CD4-positive, alpha-beta T cell treated with Interferon alpha-2 for 1 hour (primary cell): ENCODE measurements at regions not wholly inside any gene's neighbourhood (a gene's known extent, or its start where the extent isn't known, plus 50 kb on each side); places are given as distances from the start of the nearest gene placed in this dataset.
"Not testable (repeated sequence)": the region's sequence is repeated elsewhere in the genome, so short reads cannot be mapped to it uniquely, and the experiment has no call there.

Source experiments
- DNase-seq, 2 donors: peaks; one replicate each; pipeline ENCODE4 v3.0.0-alpha.2; 2020 to 2022

DNA sequence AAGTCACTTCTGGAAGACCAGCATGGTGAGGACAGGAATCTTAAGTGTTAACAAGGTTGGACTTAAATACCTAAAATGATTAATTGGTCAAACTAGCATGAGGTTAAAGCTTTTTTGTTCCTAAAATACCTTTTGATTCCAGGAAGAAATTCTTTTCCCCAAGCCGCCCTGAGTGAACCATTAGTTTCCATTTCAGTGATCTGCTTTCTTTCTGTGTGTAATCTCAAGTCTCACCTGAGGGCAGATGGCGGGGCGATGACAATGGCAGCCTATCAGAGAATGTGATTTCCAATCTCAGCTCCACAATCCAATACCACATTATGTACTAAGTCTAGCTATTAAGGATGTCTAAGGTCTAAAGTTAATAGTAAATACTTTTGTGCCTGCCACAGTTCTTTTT is 390.9 kb upstream of the SGCG start:
- no peak for DNase-seq

DNA sequence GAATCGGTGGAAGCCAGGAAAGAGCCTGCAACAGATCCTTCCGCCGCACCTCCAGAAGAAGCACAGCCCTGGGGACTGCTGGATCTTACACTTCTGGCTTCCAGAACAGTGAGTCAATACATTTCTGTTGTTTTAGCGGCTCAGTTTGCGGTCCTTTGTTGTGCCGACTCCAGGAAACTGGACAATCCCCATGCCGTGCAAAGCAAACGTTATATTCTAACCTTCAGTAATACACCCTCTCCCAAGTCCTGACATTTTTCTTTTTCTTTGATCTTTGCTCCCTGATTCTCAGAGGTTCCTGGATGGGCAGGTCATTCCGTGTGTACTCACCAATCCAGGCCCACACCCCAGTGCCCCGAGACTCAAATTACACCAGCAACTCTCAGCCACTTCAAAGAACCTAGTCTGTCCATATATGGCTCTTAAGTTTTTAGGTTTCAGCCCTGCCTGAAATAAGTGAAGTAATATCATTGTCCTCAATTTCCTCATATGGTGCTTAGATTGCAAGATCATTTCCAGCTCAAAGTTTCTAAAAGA is 387.1 kb upstream of the SGCG start:
- no peak for DNase-seq

DNA sequence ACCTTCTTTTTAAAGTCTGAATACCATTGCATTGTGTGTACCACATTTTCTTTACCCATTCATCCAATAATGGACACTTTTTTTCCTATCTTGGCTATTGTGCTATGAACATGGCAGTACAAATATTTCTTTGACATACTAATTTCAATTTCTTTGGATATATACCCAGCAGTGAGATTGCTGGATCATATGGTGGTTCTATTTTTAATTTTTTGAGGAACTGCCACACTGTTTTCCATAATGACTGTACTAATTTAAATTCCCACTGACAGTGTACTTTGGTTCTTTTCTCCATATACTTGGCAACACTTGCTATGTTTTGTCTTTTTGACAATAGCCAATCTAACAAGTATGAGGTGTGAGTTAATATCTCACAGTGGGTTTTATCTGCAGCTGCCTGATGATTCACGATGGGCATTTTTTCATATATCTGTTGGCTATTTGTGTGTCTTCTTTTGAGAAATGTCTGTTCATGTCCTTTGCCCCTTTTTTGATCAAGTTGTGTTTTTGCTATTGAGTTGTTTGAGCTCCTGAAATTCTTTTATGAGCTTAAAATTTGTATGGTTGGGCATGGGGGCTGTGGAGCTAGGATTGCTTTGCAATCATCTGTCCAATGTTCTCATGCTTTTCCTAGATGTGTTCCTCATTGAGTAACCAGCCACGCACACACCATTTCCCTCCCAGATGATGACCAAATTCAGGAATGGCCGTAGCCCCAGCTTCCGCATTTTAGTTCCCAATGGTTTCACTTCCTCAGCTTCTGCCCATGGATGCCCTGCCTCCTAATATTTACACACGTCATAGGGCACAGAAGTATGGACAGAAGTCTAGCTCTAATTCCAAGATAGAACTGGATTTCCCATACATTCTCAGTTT is 380.0 kb upstream of the SGCG start:
- DNase-seq: peak; percentile 19 to 41

DNA sequence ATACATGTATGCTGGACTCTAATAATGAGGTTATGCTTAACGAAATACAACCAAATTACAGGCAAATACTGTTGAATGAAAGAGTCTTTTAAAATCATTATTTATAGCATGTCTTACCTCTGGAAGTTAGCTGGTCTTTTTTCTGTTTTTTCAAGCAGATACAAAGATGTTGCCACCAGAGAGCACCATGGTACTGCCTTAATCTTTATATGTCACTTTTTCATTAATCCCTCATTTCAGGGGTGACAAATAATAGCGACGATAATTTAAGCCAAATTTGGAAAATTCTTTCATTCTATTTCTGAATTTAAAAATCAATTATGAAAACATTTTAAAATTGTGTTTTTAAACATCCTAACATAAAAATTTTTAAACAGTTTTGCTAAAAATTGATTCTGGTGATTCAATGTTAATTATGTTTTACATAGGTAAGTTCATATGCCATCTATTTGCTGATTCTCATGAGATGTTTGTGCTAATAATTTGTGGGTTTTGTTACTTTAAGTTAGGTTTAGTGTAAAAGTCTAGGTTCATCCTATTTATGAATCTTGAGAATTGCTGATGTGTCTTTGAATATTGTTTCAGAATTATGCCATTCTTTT is 379.3 kb upstream of the SGCG start:
- no peak for DNase-seq

- DNase-seq: no peak
Observed at GRCh38 chr13:22812793-22813192, 368.0 kb upstream of the SGCG start.

DNA sequence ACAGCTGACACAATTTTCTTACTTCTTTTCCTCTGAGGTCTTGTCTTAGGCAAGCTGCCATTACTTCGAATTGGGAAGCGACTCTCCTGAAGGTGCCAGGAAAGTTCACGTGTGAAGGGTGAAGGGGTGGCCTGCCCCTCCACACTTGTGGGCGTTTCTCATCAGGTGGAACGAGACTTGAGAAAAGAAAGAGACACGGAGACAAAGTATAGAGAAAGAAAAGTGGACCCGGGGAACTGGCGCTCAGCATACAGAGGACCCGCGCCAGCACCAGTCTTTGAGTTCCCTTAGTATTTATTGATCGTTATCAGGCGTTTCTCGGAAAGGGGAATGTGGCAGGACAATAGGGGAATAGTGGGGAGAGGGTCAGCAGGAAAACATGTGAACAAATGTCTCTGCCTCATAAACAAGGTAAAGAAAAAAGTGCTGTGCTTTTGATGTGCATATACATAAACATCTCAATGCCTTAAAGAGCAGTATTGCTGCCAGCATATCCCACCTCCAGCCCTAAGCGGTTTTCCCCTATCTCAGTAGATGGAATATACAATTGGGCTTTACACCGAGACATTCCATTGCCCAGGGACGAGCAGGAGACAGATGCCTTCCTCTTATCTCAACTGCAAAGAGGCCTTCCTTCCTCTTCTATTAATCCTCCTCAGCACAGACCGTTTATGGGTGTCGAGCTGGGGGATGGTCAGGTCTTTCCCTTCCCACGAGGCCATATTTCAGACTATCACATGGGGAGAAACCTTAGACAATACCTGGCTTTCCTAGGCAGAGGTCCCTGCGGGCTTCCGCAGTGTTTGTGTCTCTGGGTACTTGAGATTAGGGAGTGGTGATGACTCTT is 367.0 kb upstream of the SGCG start:
- DNase-seq: not testable (repeated sequence)

- not testable (repeated sequence) for DNase-seq
Observed at GRCh38 chr13:22814433-22814832, 366.3 kb upstream of the SGCG start.

- no peak for DNase-seq
Observed at GRCh38 chr13:22821589-22821988, 359.2 kb upstream of the SGCG start.

- DNase-seq: no peak
Observed at GRCh38 chr13:22825186-22825585, 355.6 kb upstream of the SGCG start.

- DNase-seq: no peak
Observed at GRCh38 chr13:22828081-22828480, 352.7 kb upstream of the SGCG start.

GRCh38 chr13:22836475-22836874 is 344.3 kb upstream of the SGCG start:
- DNase-seq: no peak

GRCh38 chr13:22837980-22838647 is 342.7 kb upstream of the SGCG start:
- DNase-seq: no peak

- DNase-seq: no peak
Observed at GRCh38 chr13:22839603-22840530, 340.9 kb upstream of the SGCG start.

- no peak for DNase-seq
Observed at GRCh38 chr13:22846551-22846950, 334.2 kb upstream of the SGCG start.

- no peak for DNase-seq
Observed at GRCh38 chr13:22848539-22849052, 332.2 kb upstream of the SGCG start.

DNA sequence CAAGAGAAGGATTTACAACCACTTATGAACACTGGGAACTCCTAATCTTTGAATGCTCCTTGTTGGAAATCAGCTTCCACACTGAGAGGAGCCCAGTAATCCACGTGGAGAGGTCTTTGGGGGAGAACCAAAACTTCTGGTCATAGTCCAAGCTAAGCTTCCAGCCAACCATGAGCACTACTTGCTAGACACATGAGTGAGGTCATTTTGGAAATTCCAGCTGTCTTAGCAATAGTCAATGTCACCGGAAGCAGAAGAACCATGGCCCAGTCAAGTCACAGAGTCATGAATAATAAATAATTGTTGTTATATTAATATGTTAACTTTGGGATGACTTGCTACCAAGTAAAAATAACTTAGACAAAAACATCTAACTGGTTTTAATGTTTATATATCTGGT is 324.9 kb upstream of the SGCG start:
- DNase-seq: no peak

DNA sequence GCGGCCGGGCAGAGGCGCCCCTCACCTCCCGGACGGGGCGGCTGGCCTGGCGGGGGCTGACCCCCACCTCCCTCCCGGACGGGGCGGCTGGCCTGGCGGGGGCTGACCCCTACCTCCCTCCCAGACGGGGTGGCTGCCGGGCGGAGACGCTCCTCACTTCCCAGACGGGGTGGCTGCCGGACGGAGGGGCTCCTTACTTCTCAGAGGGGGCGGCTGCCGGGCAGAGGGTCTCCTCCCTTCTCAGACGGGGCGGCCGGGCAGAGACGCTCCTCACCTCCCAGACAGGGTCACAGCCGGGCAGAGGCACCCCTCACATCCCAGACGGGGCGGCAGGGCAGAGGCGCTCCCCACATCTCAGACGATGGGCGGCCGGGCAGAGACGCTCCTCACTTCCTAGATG is 321.8 kb upstream of the SGCG start:
- not testable (repeated sequence) for DNase-seq

DNA sequence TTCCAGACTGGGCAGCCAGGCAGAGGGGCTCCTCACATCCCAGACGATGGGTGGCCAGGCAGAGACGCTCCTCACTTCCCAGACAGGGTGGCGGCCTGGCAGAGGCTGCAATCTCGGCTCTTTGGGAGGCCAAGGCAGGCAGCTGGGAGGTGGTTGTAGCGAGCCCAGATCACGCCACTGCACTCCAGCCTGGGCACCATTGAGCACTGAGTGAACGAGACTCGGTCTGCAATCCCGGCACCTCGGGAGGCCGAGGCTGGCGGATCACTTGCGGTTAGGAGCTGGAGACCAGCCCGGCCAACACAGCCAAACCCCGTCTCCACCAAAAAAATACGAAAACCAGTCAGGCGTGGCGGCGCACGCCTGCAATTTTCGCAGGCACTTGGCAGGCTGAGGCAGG is 321.4 kb upstream of the SGCG start:
- DNase-seq: not testable (repeated sequence)

GRCh38 chr13:22861958-22862466 is 318.8 kb upstream of the SGCG start:
- DNase-seq: no peak

GRCh38 chr13:22862478-22862877 is 318.3 kb upstream of the SGCG start:
- no peak for DNase-seq

GRCh38 chr13:22866221-22866620 is 314.6 kb upstream of the SGCG start:
- DNase-seq: no peak
